ENCODE measurements at regions not wholly inside any gene's neighbourhood (a gene's known extent, or its start where the extent isn't known, plus 50 kb on each side); places are given as distances from the start of the nearest gene placed in this dataset.

DNA sequence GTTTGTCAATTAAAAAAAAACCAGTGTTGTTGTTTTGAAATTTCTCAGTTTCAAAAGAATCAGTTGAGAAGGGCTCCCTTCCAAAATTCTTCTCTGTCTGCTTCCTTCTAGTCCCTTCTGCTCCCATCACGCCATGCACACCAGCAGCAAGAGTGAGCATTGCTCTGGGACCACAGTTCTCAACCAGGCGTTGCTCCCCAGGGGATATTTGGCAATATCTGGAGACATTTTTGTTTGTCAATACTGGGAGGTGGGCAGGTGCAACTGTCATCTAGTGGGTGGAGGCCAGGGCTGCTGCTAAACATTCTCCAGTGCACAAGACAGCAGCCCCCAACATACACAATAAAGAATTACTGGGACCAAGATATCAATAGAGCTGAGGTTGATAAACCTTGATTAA, 74.8 kb upstream of the EGFL6 start:
- no peak for DNase-seq
- Histone ChIP-seq H3K27me3 (ENCODE audit: insufficient read depth, low read length) (no peaks in the 10 kb centered on the region), H3K4me1 (ENCODE audit: insufficient read depth, low read length) (no peaks in the 10 kb centered on the region), H3K23ac (ENCODE audit: insufficient read length, low read depth, low read length) (no peak overlapping the region), H3K79me1 (ENCODE audit: insufficient read depth, low read depth, low read length, poor library complexity, severe bottlenecking) (no peaks in the 10 kb centered on the region), H3T11ph (ENCODE audit: low read length) (no peak overlapping the region), H3K27ac (ENCODE audit: insufficient read length, low read depth, low read length) (no peak overlapping the region), H3K79me2 (ENCODE audit: insufficient read depth, low read length) (no peaks in the 10 kb centered on the region), H3K4ac (ENCODE audit: low read depth, low read length) (no peak overlapping the region), H4K91ac (ENCODE audit: insufficient read length, low read depth, low read length) (no peak overlapping the region), H2BK5ac (ENCODE audit: insufficient read length, low read length) (no peak overlapping the region), H4K5ac (ENCODE audit: insufficient read length, low read depth, low read length) (no peak overlapping the region), H3K9me3 (ENCODE audit: control insufficient read depth, low read depth, low read length) (no peaks in the 10 kb centered on the region), H3K18ac (ENCODE audit: insufficient read length, low read depth, low read length) (no peak overlapping the region), H3K56ac (ENCODE audit: insufficient read length, low read depth, low read length) (no peak overlapping the region), H2AFZ (ENCODE audit: low read length) (no peak overlapping the region), H4K20me1 (ENCODE audit: control insufficient read depth, insufficient read depth, insufficient read length) (no peaks in the 10 kb centered on the region), H3K9ac (ENCODE audit: extremely low read depth, insufficient read length, low read length) (no peak overlapping the region), H3K14ac (ENCODE audit: insufficient read depth, low read length) (no peak overlapping the region), H2BK12ac (ENCODE audit: insufficient read length, low read depth, low read length) (no peak overlapping the region), H2BK20ac (ENCODE audit: low read depth, low read length, poor library complexity, severe bottlenecking) (no peak overlapping the region), H2AK5ac (ENCODE audit: insufficient read length, low read length) (no peak overlapping the region), H2BK120ac (ENCODE audit: low read depth, low read length, poor library complexity, severe bottlenecking) (no peak overlapping the region), H3K23me2 (ENCODE audit: insufficient read length, low read depth, low read length, poor library complexity, severe bottlenecking) (no peaks in the 10 kb centered on the region), H4K8ac (replicated peaks; ENCODE audit: insufficient read length, low read depth, low read length) (no peak overlapping the region), H2BK15ac (ENCODE audit: low read depth, low read length) (no peak overlapping the region), H3K4me2 (ENCODE audit: insufficient read depth, insufficient read length, low read length) (no peak overlapping the region)
- Mint-ChIP-seq H3K27ac (no peak overlapping the region), H3K36me3 (ENCODE audit: insufficient read depth in 1 of 3, low read depth in 3 of 3) (no peaks in the 10 kb centered on the region; a peak in 1 of 7 replicates), H3K27me3 (ENCODE audit: low read depth) (no peaks in the 10 kb centered on the region), H3K4me3 (no peak overlapping the region), H3K4me1 (peaks cover 4 to 6% of the 10 kb centered on the region in 2 experiments; a peak in 3 of 4 replicates), H3K9me3 (peaks cover 29 to 52% of the 10 kb centered on the region in 2 experiments)
- no CpG with 5 or more reads among the region's 2 CpGs for WGBS (ENCODE audit: extremely low coverage, insufficient read length, low lambda C conversion rate)
- TF ChIP-seq, protein P1, sequence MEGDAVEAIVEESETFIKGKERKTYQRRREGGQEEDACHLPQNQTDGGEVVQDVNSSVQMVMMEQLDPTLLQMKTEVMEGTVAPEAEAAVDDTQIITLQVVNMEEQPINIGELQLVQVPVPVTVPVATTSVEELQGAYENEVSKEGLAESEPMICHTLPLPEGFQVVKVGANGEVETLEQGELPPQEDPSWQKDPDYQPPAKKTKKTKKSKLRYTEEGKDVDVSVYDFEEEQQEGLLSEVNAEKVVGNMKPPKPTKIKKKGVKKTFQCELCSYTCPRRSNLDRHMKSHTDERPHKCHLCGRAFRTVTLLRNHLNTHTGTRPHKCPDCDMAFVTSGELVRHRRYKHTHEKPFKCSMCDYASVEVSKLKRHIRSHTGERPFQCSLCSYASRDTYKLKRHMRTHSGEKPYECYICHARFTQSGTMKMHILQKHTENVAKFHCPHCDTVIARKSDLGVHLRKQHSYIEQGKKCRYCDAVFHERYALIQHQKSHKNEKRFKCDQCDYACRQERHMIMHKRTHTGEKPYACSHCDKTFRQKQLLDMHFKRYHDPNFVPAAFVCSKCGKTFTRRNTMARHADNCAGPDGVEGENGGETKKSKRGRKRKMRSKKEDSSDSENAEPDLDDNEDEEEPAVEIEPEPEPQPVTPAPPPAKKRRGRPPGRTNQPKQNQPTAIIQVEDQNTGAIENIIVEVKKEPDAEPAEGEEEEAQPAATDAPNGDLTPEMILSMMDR (conservative IDR thresholded peaks at IDR 0.05), result no peak

All from H9 (cell line).